HCT116 (cell line): ENCODE measurements at regions not wholly inside any gene's neighbourhood (a gene's known extent, or its start where the extent isn't known, plus 50 kb on each side); places are given as distances from the start of the nearest gene placed in this dataset.

Experiments used
- ATAC-seq: fragments of 200-7000 bp; cut with Tn5 transposase; 2 replicates; pipeline ENCODE4 v1.9.1; 2020; ENCODE audit warnings: mild to moderate bottlenecking, moderate library complexity
- BruUV-seq: library from RNA; stranded (reverse); fragments of 400-500 nt; replicated peaks from 2 replicates; lab custom pipeline; 2021; lab: Mats Ljungman, UMichigan
- CTCF ChIA-PET: fragments of 300-600 bp; sonication (Branson Sonifier 250); formaldehyde crosslinking; loops from one replicate; lab custom pipeline; 2021; ENCODE audit warnings: antibody characterized with exemption; lab: Charles Lee
- POLR2A ChIA-PET: fragments of 300-600, 350-600 bp; sonication (Branson Sonifier 250); formaldehyde crosslinking; loops from one replicate; lab custom pipeline; 2021; ENCODE audit warnings: antibody characterized with exemption; lab: Charles Lee
- RAD21 ChIA-PET, 2 experiments: fragments of 300-600 bp; sonication (Branson Sonifier 250); formaldehyde crosslinking; loops; one replicate each; lab custom pipeline; 2023; ENCODE audit warnings: low total read pairs in 2 of 2; ENCODE audit not compliant: uncharacterized antibody in 2 of 2, unreplicated experiment in 2 of 2, low non-redundant PET in 1 of 2; lab: Charles Lee
- DNase-seq: peaks from one replicate; pipeline ENCODE4 v3.0.0-alpha.2; 2010; ENCODE audit warnings: low read depth, low spot score
- H2AFZ ChIP-seq: fragments of 200-600 bp; shearing (Covaris generic), sonication (generic); 2 replicates; pipeline ENCODE4 v1.6.1; 2017; ENCODE audit warnings: low read depth, mixed run types, mixed read lengths, antibody characterized with exemption, low read length; ENCODE audit not compliant: poor library complexity, severe bottlenecking
- H3K27ac ChIP-seq: 2 replicates; pipeline ENCODE4 v1.5.1; 2012; ENCODE audit warnings: low read depth, low read length
- H3K27me3 ChIP-seq: fragments of 200-600 bp; sonication (generic); 2 replicates; pipeline ENCODE4 v1.6.1; 2016; ENCODE audit warnings: mixed run types, low read length, mixed read lengths; ENCODE audit not compliant: insufficient read depth
- H3K36me3 ChIP-seq, 2 experiments: fragments of 200-500 bp in 1 of 2; fragments of 200-600 bp in 1 of 2; sonication (Bioruptor generic) in 1 of 2; sonication (generic) in 1 of 2; 2 replicates each; pipeline versions ENCODE4 v1.5.1 to v1.6.1; 2014 to 2016; ENCODE audit warnings: low read length in 2 of 2, inconsistent platforms in 1 of 2, mixed read lengths in 1 of 2, mixed run types in 1 of 2; ENCODE audit not compliant: insufficient read depth in 2 of 2, control insufficient read depth in 1 of 2
- H3K4me1 ChIP-seq, 2 experiments: fragments of 200-600 bp in 1 of 2; sonication (generic) in 1 of 2; 2 replicates each; pipeline versions ENCODE4 v1.5.1 to v1.6.1; 2012 to 2017; ENCODE audit warnings: low read length in 2 of 2, inconsistent platforms in 1 of 2, mild to moderate bottlenecking in 1 of 2, mixed read lengths in 1 of 2, mixed run types in 1 of 2, moderate library complexity in 1 of 2; ENCODE audit not compliant: insufficient read depth in 2 of 2, control insufficient read depth in 1 of 2
- H3K4me2 ChIP-seq: fragments of 200-600 bp; sonication (generic); 2 replicates; pipeline ENCODE4 v1.6.1; 2017; ENCODE audit warnings: mixed run types, low read length, mixed read lengths
- H3K4me3 ChIP-seq, 2 experiments: fragments of 200-600 bp in 1 of 2; sonication (generic) in 1 of 2; replicated peaks in 1 of 2; 2 replicates each; pipeline ENCODE4 v1.5.1; 2011 to 2016; ENCODE audit warnings: low read length in 2 of 2, control low read depth in 1 of 2, low read depth in 1 of 2, mild to moderate bottlenecking in 1 of 2, mixed read lengths in 1 of 2, mixed run types in 1 of 2
- H3K79me2 ChIP-seq: fragments of 200-600 bp; sonication (generic); 2 replicates; pipeline ENCODE4 v1.6.1; 2017; ENCODE audit warnings: mild to moderate bottlenecking, mixed run types, low read length, moderate library complexity, mixed read lengths; ENCODE audit not compliant: insufficient read depth
- H3K9ac ChIP-seq: fragments of 200-600 bp; sonication (generic); 2 replicates; pipeline ENCODE4 v1.6.1; 2016; ENCODE audit warnings: low read length, mixed read lengths
- H3K9me2 ChIP-seq: fragments of 200-600 bp; sonication (generic), shearing (Covaris generic); 2 replicates; pipeline ENCODE4 v1.6.1; 2017; ENCODE audit warnings: mixed run types, mild to moderate bottlenecking, moderate library complexity; ENCODE audit not compliant: insufficient read depth
- H3K9me3 ChIP-seq, 2 experiments: fragments of 200-500 bp in 1 of 2; fragments of 200-600 bp in 1 of 2; sonication (Bioruptor generic) in 1 of 2; sonication (generic) in 1 of 2; 2 replicates each; pipeline ENCODE4 v1.6.1; 2014 to 2017; ENCODE audit warnings: low read length in 2 of 2, mixed read lengths in 2 of 2, inconsistent platforms in 1 of 2, low read depth in 1 of 2, mild to moderate bottlenecking in 1 of 2, mixed run types in 1 of 2, moderate library complexity in 1 of 2; ENCODE audit not compliant: control insufficient read depth in 1 of 2, insufficient read depth in 1 of 2
- H4K20me1 ChIP-seq: fragments of 200-600 bp; sonication (generic), shearing (Covaris generic); 2 replicates; pipeline ENCODE4 v1.6.1; 2017; ENCODE audit warnings: mixed run types, mild to moderate bottlenecking, moderate library complexity; ENCODE audit not compliant: insufficient read depth
- ATF3 ChIP-seq: IDR thresholded peaks from 2 replicates; pipeline ENCODE4 v1.6.1; 2012
- CBX3 ChIP-seq: IDR thresholded peaks from 2 replicates; pipeline ENCODE4 v1.6.1; 2012; ENCODE audit warnings: low read depth
- CTCF ChIP-seq, 3 experiments: fragments of 200-600 bp in 1 of 3; sonication (generic) in 1 of 3; IDR thresholded peaks in 2 of 3; conservative IDR thresholded peaks in 1 of 3; 2 replicates each; pipeline ENCODE4 v1.5.1; 2012 to 2017; ENCODE audit warnings: low read depth in 2 of 3, low read length in 2 of 3, antibody characterized with exemption in 1 of 3, borderline replicate concordance in 1 of 3, control low read depth in 1 of 3, mild to moderate bottlenecking in 1 of 3, mixed read lengths in 1 of 3, mixed run types in 1 of 3, moderate library complexity in 1 of 3; ENCODE audit not compliant: insufficient read depth in 1 of 3
- EGR1 ChIP-seq: IDR thresholded peaks from 2 replicates; pipeline ENCODE4 v1.6.1; 2012; ENCODE audit warnings: low read depth
- ELF1 ChIP-seq: IDR thresholded peaks from 2 replicates; pipeline ENCODE4 v1.6.1; 2012; ENCODE audit warnings: low read depth, borderline replicate concordance
- EZH2 ChIP-seq: fragments of 200-600 bp; sonication (generic); IDR thresholded peaks from 2 replicates; pipeline ENCODE4 v1.6.1; 2017; ENCODE audit warnings: antibody characterized with exemption, mixed run types
- EZH2phosphoT487 ChIP-seq: fragments of 200-600 bp; IDR thresholded peaks from 2 replicates; pipeline ENCODE4 v1.6.1; 2018; ENCODE audit warnings: antibody characterized with exemption, borderline replicate concordance
- FOSL1 ChIP-seq: IDR thresholded peaks from 2 replicates; pipeline ENCODE4 v1.6.1; 2012; ENCODE audit warnings: low read depth
- JUND ChIP-seq: IDR thresholded peaks from 2 replicates; pipeline ENCODE4 v1.6.1; 2012
- POLR2AphosphoS5 ChIP-seq: IDR thresholded peaks from 2 replicates; pipeline ENCODE4 v1.6.1; 2011; ENCODE audit warnings: mild to moderate bottlenecking, low read depth, low read length, moderate library complexity
- RAD21 ChIP-seq: IDR thresholded peaks from 2 replicates; pipeline ENCODE4 v1.6.1; 2012; ENCODE audit warnings: low read depth, mild to moderate bottlenecking
- SIN3A ChIP-seq: IDR thresholded peaks from 2 replicates; pipeline ENCODE4 v1.6.1; 2012; ENCODE audit warnings: low read depth
- SRF ChIP-seq: IDR thresholded peaks from 2 replicates; pipeline ENCODE4 v1.6.1; 2012; ENCODE audit warnings: low read depth
- TCF7L2 ChIP-seq: IDR thresholded peaks from 2 replicates; pipeline ENCODE4 v1.7.0; 2011; ENCODE audit warnings: borderline replicate concordance, inconsistent platforms; ENCODE audit not compliant: insufficient read depth, insufficient read length; ENCODE audit errors: extremely low read depth
- ZBTB33 ChIP-seq: IDR thresholded peaks from 2 replicates; pipeline ENCODE4 v1.6.1; 2011; ENCODE audit warnings: mild to moderate bottlenecking, low read length, moderate library complexity; ENCODE audit not compliant: insufficient replicate concordance; ENCODE audit errors: extremely low read depth
- ZFX ChIP-seq: fragments of 450-650 bp; IDR thresholded peaks from 2 replicates; pipeline ENCODE4 v1.6.1; 2017
- ZNF274 ChIP-seq: fragments of 200-500 bp; sonication (Bioruptor generic); IDR thresholded peaks from 2 replicates; pipeline ENCODE4 v1.6.1; 2014; ENCODE audit warnings: mild to moderate bottlenecking, low read depth, low read length, inconsistent platforms
- intact Hi-C: fragments of 100-400 bp; cut with micrococcal nuclease; formaldehyde crosslinking; loops from 2 replicates; pipeline ENCODE4 v1.10.0; 2022
- TF ChIP-seq, protein P1 (sequence below): IDR thresholded peaks from 2 replicates; pipeline ENCODE4 v1.6.1; 2012

DNA sequence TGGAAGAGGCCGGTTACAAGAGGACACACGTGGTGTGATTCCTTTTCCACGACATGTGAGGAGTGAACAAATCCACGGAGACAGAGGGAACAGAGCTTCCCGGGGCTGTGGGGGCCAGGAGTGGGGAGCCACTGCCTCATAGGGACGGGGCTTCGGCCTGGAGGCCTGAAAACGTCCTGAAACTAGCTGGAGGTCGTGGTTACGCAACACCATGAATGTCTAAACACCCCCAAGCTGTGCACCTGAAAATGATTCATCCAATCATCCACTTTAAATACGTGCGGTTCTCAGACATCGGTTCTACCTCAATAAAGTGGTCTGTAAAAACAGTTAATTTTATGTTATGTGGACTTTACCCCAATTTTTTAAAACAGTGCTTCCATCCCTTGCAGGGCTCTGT is 65.3 kb upstream of the PPP1R26 start:
- no peaks in the 10 kb centered on the region for H3K9me2 ChIP-seq
- intact Hi-C loops: loop anchor here (5.0 kb wide), 1 partner anchor 637 kb away; no protein-coding TSS in a partner anchor
- H3K27ac ChIP-seq: no peak overlapping the region
- no peak for DNase-seq
- no peaks in the 10 kb centered on the region for H3K36me3 ChIP-seq
- H3K4me1 ChIP-seq: peaks cover 3 to 4% of the 10 kb centered on the region in 2 experiments; a peak in 2 of 4 replicates
- H3K9me3 ChIP-seq: no peaks in the 10 kb centered on the region
- no peak overlapping the region for H3K4me3 ChIP-seq
- no TSS peak for BruUV-seq
- H3K9ac ChIP-seq: no peak overlapping the region
- H3K4me2 ChIP-seq: no peak overlapping the region
- ATAC-seq: no peak
- TF ChIP-seq CTCF (IDR thresholded peaks at IDR 0.05 in 2 of 3, conservative IDR thresholded peaks at IDR 0.05 in 1 of 3; ENCODE audit: borderline replicate concordance in 1 of 3, insufficient read depth in 1 of 3, low read depth in 2 of 3, low read length in 2 of 3) (no peak), EZH2 (no peak), ZFX (no peak), EGR1 (no peak), SIN3A (no peak), SRF (no peak), ZBTB33 (no peak), FOSL1 (no peak), ATF3 (no peak), JUND (no peak), POLR2AphosphoS5 (no peak), ELF1 (no peak), TCF7L2 (no peak), CBX3 (no peak), RAD21 (no peak), EZH2phosphoT487 (no peak), ZNF274 (no peak)
- TF ChIP-seq, protein P1, sequence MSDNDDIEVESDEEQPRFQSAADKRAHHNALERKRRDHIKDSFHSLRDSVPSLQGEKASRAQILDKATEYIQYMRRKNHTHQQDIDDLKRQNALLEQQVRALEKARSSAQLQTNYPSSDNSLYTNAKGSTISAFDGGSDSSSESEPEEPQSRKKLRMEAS: no peak
- RAD21 ChIA-PET: no interaction called here
- H4K20me1 ChIP-seq: no peaks in the 10 kb centered on the region
- CTCF ChIA-PET: interaction anchor here (3.6 kb wide), 1 partner anchor 327 kb away, joined by 16 read pairs; the partner anchor contains the start of gene OLFM1
- H2AFZ ChIP-seq: no peak overlapping the region
- no peaks in the 10 kb centered on the region for H3K79me2 ChIP-seq
- POLR2A ChIA-PET: no interaction called here
- H3K27me3 ChIP-seq: no peaks in the 10 kb centered on the region
